Fibroblast of the aortic adventitia (primary cell): ENCODE measurements at regions not wholly inside any gene's neighbourhood (a gene's known extent, or its start where the extent isn't known, plus 50 kb on each side); places are given as distances from the start of the nearest gene placed in this dataset.

Experiments used
- DNase-seq: peaks from one replicate; pipeline ENCODE4 v3.0.0-alpha.2; 2010; ENCODE audit warnings: low read depth
- H3K4me3 ChIP-seq: 2 replicates; pipeline ENCODE4 v1.5.1; 2011; ENCODE audit warnings: low read depth, mild to moderate bottlenecking, control low read depth, low read length, moderate library complexity
- CTCF ChIP-seq: IDR thresholded peaks from 2 replicates; pipeline ENCODE4 v1.5.1; 2011; ENCODE audit warnings: mild to moderate bottlenecking, low read length, control low read depth, inconsistent platforms; ENCODE audit not compliant: insufficient read depth

- H3K4me3 ChIP-seq, result no peak overlapping the region
- DNase-seq, result no peak
- TF ChIP-seq CTCF, result no peak
These were observed 469.8 kb upstream of the ZP4 start for GRCh38 chr1:238360474-238360873.

- no peak overlapping the region for H3K4me3 ChIP-seq
- no peak for DNase-seq
- no peak for TF ChIP-seq CTCF
These were observed 459.7 kb upstream of the ZP4 start for GRCh38 chr1:238350471-238350870.

- no peak overlapping the region for H3K4me3 ChIP-seq
- no peak for TF ChIP-seq CTCF
- DNase-seq, result no peak
These were observed 455.6 kb upstream of the ZP4 start for GRCh38 chr1:238346340-238346739.

- TF ChIP-seq CTCF, result no peak
- no peak for DNase-seq
- H3K4me3 ChIP-seq, result no peak overlapping the region
These were observed 455.1 kb upstream of the ZP4 start for GRCh38 chr1:238345837-238346236.

GRCh38 chr1:238343852-238344251 lies 453.1 kb upstream of the ZP4 start:
- no peak for TF ChIP-seq CTCF
- H3K4me3 ChIP-seq, result no peak overlapping the region
- DNase-seq, result no peak

GRCh38 chr1:238341395-238341794 lies 450.7 kb upstream of the ZP4 start:
- no peak overlapping the region for H3K4me3 ChIP-seq
- no peak for DNase-seq
- no peak for TF ChIP-seq CTCF

- no peak overlapping the region for H3K4me3 ChIP-seq
- TF ChIP-seq CTCF, result no peak
- no peak for DNase-seq
These were observed 450.3 kb upstream of the ZP4 start for GRCh38 chr1:238340989-238341388.
